ENCODE measurements at regions not wholly inside any gene's neighbourhood (a gene's known extent, or its start where the extent isn't known, plus 50 kb on each side); places are given as distances from the start of the nearest gene placed in this dataset.
A peak's percentile ranks its signal among the peaks of the same experiment; 100 is the strongest.

GRCh38 chr6:142682985-142683384 is 262.0 kb downstream of the HIVEP2 start:
- DNase-seq (ENCODE audit: low spot score) = no peak

GRCh38 chr6:142683714-142684141 is 261.2 kb downstream of the HIVEP2 start:
- DNase-seq (ENCODE audit: low spot score) = no peak

GRCh38 chr6:142684371-142684770 is 260.6 kb downstream of the HIVEP2 start:
- DNase-seq (ENCODE audit: low spot score) = no peak

- DNase-seq (ENCODE audit: low spot score) = no peak
These were observed 259.0 kb downstream of the HIVEP2 start for GRCh38 chr6:142685852-142686506.

- no peak for DNase-seq (ENCODE audit: low spot score)
These were observed 258.5 kb downstream of the HIVEP2 start for GRCh38 chr6:142686507-142686887.

- peak; percentile 84 for DNase-seq (ENCODE audit: low spot score)
These were observed 252.0 kb downstream of the HIVEP2 start for GRCh38 chr6:142692942-142693341.

GRCh38 chr6:142693441-142693840 is 251.5 kb downstream of the HIVEP2 start:
- no peak for DNase-seq (ENCODE audit: low spot score)

GRCh38 chr6:142694054-142694453 is 250.9 kb downstream of the HIVEP2 start:
- no peak for DNase-seq (ENCODE audit: low spot score)

GRCh38 chr6:142695016-142695415 is 250.0 kb downstream of the HIVEP2 start:
- no peak for DNase-seq (ENCODE audit: low spot score)

GRCh38 chr6:142696123-142697000 is 248.6 kb downstream of the HIVEP2 start:
- no peak for DNase-seq (ENCODE audit: low spot score)

GRCh38 chr6:142697001-142697335 is 248.0 kb downstream of the HIVEP2 start:
- no peak for DNase-seq (ENCODE audit: low spot score)

GRCh38 chr6:142697922-142698321 is 247.1 kb downstream of the HIVEP2 start:
- DNase-seq (ENCODE audit: low spot score) = no peak

- DNase-seq (ENCODE audit: low spot score) = no peak
These were observed 246.2 kb downstream of the HIVEP2 start for GRCh38 chr6:142698751-142699150.

GRCh38 chr6:142699391-142699790 is 245.6 kb downstream of the HIVEP2 start:
- DNase-seq (ENCODE audit: low spot score) = no peak

- DNase-seq (ENCODE audit: low spot score) = no peak
These were observed 244.9 kb downstream of the HIVEP2 start for GRCh38 chr6:142700032-142700431.

- DNase-seq (ENCODE audit: low spot score) = no peak
These were observed 244.2 kb downstream of the HIVEP2 start for GRCh38 chr6:142700671-142701312.

All from kidney capillary endothelial cell (primary cell).